B cell (primary cell): ENCODE measurements at regions not wholly inside any gene's neighbourhood (a gene's known extent, or its start where the extent isn't known, plus 50 kb on each side); places are given as distances from the start of the nearest gene placed in this dataset.

Experiments used
- ATAC-seq: fragments of 200-7000 bp; cut with Tn5 transposase; one replicate; pipeline ENCODE4 v1.10.0; 2021; ENCODE audit warnings: low read depth, mild to moderate bottlenecking, moderate number of reproducible peaks, moderate library complexity
- CTCF ChIA-PET: fragments of 350-600 bp; sonication (Branson Sonifier 250); formaldehyde crosslinking; loops from one replicate; lab custom pipeline; 2021; ENCODE audit warnings: antibody characterized with exemption, inconsistent platforms; lab: Charles Lee
- POLR2A ChIA-PET: fragments of 350-600 bp; sonication (Branson Sonifier 250); formaldehyde crosslinking; loops from one replicate; lab custom pipeline; 2021; ENCODE audit warnings: antibody characterized with exemption; lab: Charles Lee
- DNase-seq: peaks from one replicate; pipeline ENCODE4 v3.0.0; 2013
- H2AFZ ChIP-seq: 2 replicates; pipeline ENCODE4 v1.6.1; 2012; ENCODE audit warnings: mild to moderate bottlenecking, low read depth, low read length; ENCODE audit not compliant: insufficient read depth, poor library complexity, severe bottlenecking
- H3K27ac ChIP-seq, 2 donors: 1 replicate in 1 of 2; 2 replicates in 1 of 2; pipeline ENCODE4 v1.5.1; 2012 to 2013; ENCODE audit warnings: low read length in 2 of 2, mild to moderate bottlenecking in 2 of 2, moderate library complexity in 1 of 2
- H3K27me3 ChIP-seq, 4 experiments: fragments of 200-600 bp in 1 of 4; sonication (generic) in 1 of 4; replicated peaks in 1 of 4; 1 replicate in 2 of 4; 2 replicates in 2 of 4; pipeline versions ENCODE4 v1.6.1 to v1.7.0; 2013 to 2016; ENCODE audit warnings: low read length in 3 of 4, mild to moderate bottlenecking in 2 of 4, mixed read lengths in 1 of 4, moderate library complexity in 1 of 4; ENCODE audit not compliant: insufficient read depth in 4 of 4, control insufficient read depth in 3 of 4; ENCODE audit errors: control extremely low read depth in 1 of 4
- H3K36me3 ChIP-seq, 2 experiments: replicated peaks in 1 of 2; 1 replicate in 1 of 2; 2 replicates in 1 of 2; pipeline versions ENCODE4 v1.6.1 to v1.7.1; 2013; ENCODE audit warnings: low read length in 1 of 2; ENCODE audit not compliant: insufficient read depth in 2 of 2, control insufficient read depth in 1 of 2; ENCODE audit errors: control extremely low read depth in 1 of 2, extremely low read depth in 1 of 2
- H3K4me1 ChIP-seq, 2 donors: fragments of 200-600 bp in 1 of 2; sonication (generic) in 1 of 2; 1 replicate in 1 of 2; 2 replicates in 1 of 2; pipeline versions ENCODE4 v1.5.1 to v1.6.1; 2013 to 2017; ENCODE audit warnings: low read length in 2 of 2; ENCODE audit not compliant: control insufficient read depth in 2 of 2, insufficient read depth in 2 of 2
- H3K4me2 ChIP-seq: replicated peaks from 2 replicates; pipeline ENCODE3; 2012; ENCODE audit warnings: mild to moderate bottlenecking, low read depth, low read length; ENCODE audit not compliant: poor library complexity, severe bottlenecking
- H3K4me3 ChIP-seq, 5 experiments: fragments of 200-600 bp in 1 of 5; sonication (generic) in 1 of 5; 1 replicate in 3 of 5; 2 replicates in 2 of 5; pipeline versions ENCODE4 v1.5.1 to v1.7.0; 2011 to 2016; ENCODE audit warnings: low read length in 4 of 5, mild to moderate bottlenecking in 4 of 5, low read depth in 2 of 5, control low read depth in 1 of 5, moderate library complexity in 1 of 5; ENCODE audit not compliant: insufficient read depth in 1 of 5; ENCODE audit errors: control extremely low read depth in 1 of 5, extremely low read depth in 1 of 5
- H3K79me2 ChIP-seq: fragments of 200-600 bp; sonication (generic); one replicate; pipeline ENCODE4 v1.6.0; 2016; ENCODE audit warnings: low read length; ENCODE audit not compliant: control insufficient read depth, insufficient read depth
- H3K9ac ChIP-seq: fragments of 200-600 bp; sonication (generic); 2 replicates; pipeline ENCODE4 v1.6.1; 2017; ENCODE audit warnings: mild to moderate bottlenecking, low read length, moderate library complexity
- H3K9me3 ChIP-seq, 3 donors: one replicate each; pipeline versions ENCODE4 v1.6.1 to v1.7.1; 2013; ENCODE audit warnings: low read length in 2 of 3; ENCODE audit not compliant: control insufficient read depth in 2 of 3, insufficient read depth in 1 of 3; ENCODE audit errors: control extremely low read depth in 1 of 3
- H4K20me1 ChIP-seq: 2 replicates; pipeline ENCODE4 v1.6.0; 2012; ENCODE audit warnings: mild to moderate bottlenecking, low read length; ENCODE audit not compliant: insufficient read depth, control insufficient read depth, poor library complexity, severe bottlenecking
- H3K27ac Mint-ChIP-seq: one replicate; pipeline ENCODE4 v1.8.0; 2021; ENCODE audit warnings: mixed read lengths
- H3K27me3 Mint-ChIP-seq: one replicate; pipeline ENCODE4 v1.8.0; 2021; ENCODE audit warnings: mixed read lengths
- H3K4me1 Mint-ChIP-seq: one replicate; pipeline ENCODE4 v1.8.0; 2021; ENCODE audit warnings: mixed read lengths
- H3K4me3 Mint-ChIP-seq: one replicate; pipeline ENCODE4 v1.8.0; 2021; ENCODE audit warnings: mixed read lengths
- H3K9me3 Mint-ChIP-seq: one replicate; pipeline ENCODE4 v1.8.0; 2022; ENCODE audit warnings: mixed read lengths; ENCODE audit not compliant: insufficient read depth
- CTCF ChIP-seq: fragments of 200-600 bp; IDR thresholded peaks from one replicate; pipeline ENCODE4 v1.8.0; 2022; ENCODE audit warnings: antibody characterized with exemption, mild to moderate bottlenecking
- EZH2 ChIP-seq: IDR thresholded peaks from 2 replicates; pipeline ENCODE4 v1.6.1; 2012; ENCODE audit warnings: borderline replicate concordance, low read depth, mild to moderate bottlenecking, moderate library complexity, low read length; ENCODE audit not compliant: insufficient read depth, poor library complexity, severe bottlenecking
- WGBS: methylation state at CpG from one replicate; pipeline ENCODE4 v1.1.5; 2013; ENCODE audit warnings: missing lambda C conversion rate; ENCODE audit not compliant: insufficient coverage; 5-methylcytosine and 5-hydroxymethylcytosine counted together
- intact Hi-C: fragments of 100-400 bp; cut with micrococcal nuclease; formaldehyde crosslinking; loops from one replicate; pipeline ENCODE4 v1.10.0; 2022

- no peak overlapping the region for H3K4me2 ChIP-seq
- ChIA-PET POLR2A (no interaction called here), CTCF (no interaction called here)
- Mint-ChIP-seq H3K4me3 (no peak overlapping the region), H3K4me1 (peaks cover 2% of the 10 kb centered on the region), H3K27ac (no peak overlapping the region), H3K9me3 (no peaks in the 10 kb centered on the region), H3K27me3 (peaks cover 13% of the 10 kb centered on the region)
- no peaks in the 10 kb centered on the region for H3K36me3 ChIP-seq
- no peak overlapping the region for H3K9ac ChIP-seq
- DNase-seq (no peak), ATAC-seq (no peak)
- H4K20me1 ChIP-seq: no peaks in the 10 kb centered on the region
- no peaks in the 10 kb centered on the region for H3K79me2 ChIP-seq
- TF ChIP-seq EZH2: no peak
- no peak for TF ChIP-seq CTCF
- H3K9me3 ChIP-seq: no peaks in the 10 kb centered on the region
- 75% methylated on average over 5 of the region's 6 CpGs for WGBS
- H3K4me3 ChIP-seq: no peak overlapping the region
- no peaks in the 10 kb centered on the region for H3K27me3 ChIP-seq
- H3K27ac ChIP-seq: no peak overlapping the region
- peaks cover under 1% of the 10 kb centered on the region in 2 donors for H3K4me1 ChIP-seq
- no peak overlapping the region for H2AFZ ChIP-seq
- intact Hi-C loops: no loop called here
Measured at GRCh38 chr14:32013083-32013482, 64.0 kb upstream of the ARHGAP5 start.

- Histone ChIP-seq H3K9ac (no peak overlapping the region), H3K4me2 (no peak overlapping the region), H3K27me3 (no peaks in the 10 kb centered on the region), H3K9me3 (no peaks in the 10 kb centered on the region), H3K79me2 (no peaks in the 10 kb centered on the region), H3K4me3 (no peak overlapping the region), H3K36me3 (no peaks in the 10 kb centered on the region), H3K27ac (no peak overlapping the region), H3K4me1 (no peaks in the 10 kb centered on the region), H4K20me1 (no peaks in the 10 kb centered on the region), H2AFZ (no peak overlapping the region)
- WGBS: 100% methylated on average over 1 of the region's 1 CpG
- H3K4me3 Mint-ChIP-seq: no peak overlapping the region
- H3K27ac Mint-ChIP-seq: no peak overlapping the region
- no peaks in the 10 kb centered on the region for H3K4me1 Mint-ChIP-seq
- ChIA-PET CTCF (interaction anchor here (1.2 kb wide), 1 partner anchor 88 kb away, joined by 3 read pairs; no protein-coding TSS in a partner anchor), POLR2A (no interaction called here)
- ATAC-seq (no peak), DNase-seq (no peak)
- no peaks in the 10 kb centered on the region for H3K9me3 Mint-ChIP-seq
- peaks cover 13% of the 10 kb centered on the region for H3K27me3 Mint-ChIP-seq
- TF ChIP-seq EZH2: no peak
- intact Hi-C loops: no loop called here
Measured at GRCh38 chr14:32014057-32014456, 63.0 kb upstream of the ARHGAP5 start.
